ENCODE measurements at regions not wholly inside any gene's neighbourhood (a gene's known extent, or its start where the extent isn't known, plus 50 kb on each side); places are given as distances from the start of the nearest gene placed in this dataset.

DNA sequence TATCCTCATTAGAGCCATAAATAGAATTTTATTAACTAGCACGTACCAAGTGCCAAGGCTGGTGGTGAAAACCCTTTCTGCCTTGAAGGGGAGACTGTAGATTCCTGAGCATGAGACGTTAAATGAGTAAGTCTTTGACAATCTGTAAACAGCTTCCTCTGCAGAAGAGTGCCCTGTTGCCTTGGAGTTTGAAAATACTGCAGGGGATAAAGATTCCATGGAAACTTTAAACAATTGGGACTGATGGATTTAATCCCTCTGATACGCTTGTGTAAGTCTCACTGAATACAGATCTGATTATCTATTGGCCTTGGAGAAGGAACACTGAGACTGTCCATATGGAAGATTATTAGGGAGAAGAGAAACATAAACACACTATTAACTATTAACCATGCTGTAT, 1053.4 kb upstream of the RBFOX1 start:
- TF ChIP-seq, protein P1, sequence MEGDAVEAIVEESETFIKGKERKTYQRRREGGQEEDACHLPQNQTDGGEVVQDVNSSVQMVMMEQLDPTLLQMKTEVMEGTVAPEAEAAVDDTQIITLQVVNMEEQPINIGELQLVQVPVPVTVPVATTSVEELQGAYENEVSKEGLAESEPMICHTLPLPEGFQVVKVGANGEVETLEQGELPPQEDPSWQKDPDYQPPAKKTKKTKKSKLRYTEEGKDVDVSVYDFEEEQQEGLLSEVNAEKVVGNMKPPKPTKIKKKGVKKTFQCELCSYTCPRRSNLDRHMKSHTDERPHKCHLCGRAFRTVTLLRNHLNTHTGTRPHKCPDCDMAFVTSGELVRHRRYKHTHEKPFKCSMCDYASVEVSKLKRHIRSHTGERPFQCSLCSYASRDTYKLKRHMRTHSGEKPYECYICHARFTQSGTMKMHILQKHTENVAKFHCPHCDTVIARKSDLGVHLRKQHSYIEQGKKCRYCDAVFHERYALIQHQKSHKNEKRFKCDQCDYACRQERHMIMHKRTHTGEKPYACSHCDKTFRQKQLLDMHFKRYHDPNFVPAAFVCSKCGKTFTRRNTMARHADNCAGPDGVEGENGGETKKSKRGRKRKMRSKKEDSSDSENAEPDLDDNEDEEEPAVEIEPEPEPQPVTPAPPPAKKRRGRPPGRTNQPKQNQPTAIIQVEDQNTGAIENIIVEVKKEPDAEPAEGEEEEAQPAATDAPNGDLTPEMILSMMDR (IDR thresholded peaks at IDR 0.05) = no peak
- no peak for TF ChIP-seq POLR2A (IDR thresholded peaks at IDR 0.05)
